Fibroblast of lung (primary cell): ENCODE measurements at regions not wholly inside any gene's neighbourhood (a gene's known extent, or its start where the extent isn't known, plus 50 kb on each side); places are given as distances from the start of the nearest gene placed in this dataset.

ENCODE experiments used
- DNase-seq, 2 donors: peaks; one replicate each; pipeline versions ENCODE4 v3.0.0 to v3.0.0-alpha.2; 2010; ENCODE audit warnings: low read depth in 2 of 2
- H2AFZ ChIP-seq: 2 replicates; pipeline ENCODE4 v1.5.1; 2012; ENCODE audit warnings: low read length, control low read depth, inconsistent platforms
- H3K27ac ChIP-seq: 2 replicates; pipeline ENCODE4 v1.5.1; 2011; ENCODE audit warnings: low read length, control low read depth; ENCODE audit not compliant: insufficient read depth
- H3K27me3 ChIP-seq: 2 replicates; pipeline ENCODE4 v1.5.1; 2011; ENCODE audit warnings: mild to moderate bottlenecking, low read length; ENCODE audit not compliant: control insufficient read depth, insufficient read depth
- H3K36me3 ChIP-seq: 2 replicates; pipeline ENCODE4 v1.5.1; 2011; ENCODE audit warnings: low read length; ENCODE audit not compliant: control insufficient read depth, insufficient read depth
- H3K4me1 ChIP-seq: 2 replicates; pipeline ENCODE4 v1.5.1; 2011; ENCODE audit warnings: low read length; ENCODE audit not compliant: control insufficient read depth, insufficient read depth; ENCODE audit errors: extremely low read depth
- H3K4me2 ChIP-seq: 2 replicates; pipeline ENCODE4 v1.5.1; 2011; ENCODE audit warnings: low read length, control low read depth; ENCODE audit not compliant: insufficient read depth; ENCODE audit errors: extremely low read depth
- H3K4me3 ChIP-seq, 4 experiments: fragments of 200-600 bp in 1 of 4; sonication (generic) in 1 of 4; replicated peaks in 1 of 4; 2 replicates each; pipeline ENCODE4 v1.5.1; 2011 to 2016; ENCODE audit warnings: low read length in 4 of 4, low read depth in 3 of 4, mild to moderate bottlenecking in 3 of 4, control low read depth in 2 of 4, inconsistent platforms in 1 of 4, mixed read lengths in 1 of 4; ENCODE audit not compliant: insufficient read depth in 1 of 4; ENCODE audit errors: control extremely low read depth in 1 of 4
- H3K79me2 ChIP-seq: 2 replicates; pipeline ENCODE4 v1.5.1; 2012; ENCODE audit warnings: mild to moderate bottlenecking, low read length, inconsistent platforms; ENCODE audit not compliant: control insufficient read depth, insufficient read depth
- H3K9ac ChIP-seq: 2 replicates; pipeline ENCODE4 v1.5.1; 2011; ENCODE audit warnings: mild to moderate bottlenecking, low read length, control low read depth; ENCODE audit not compliant: insufficient read depth
- H3K9me3 ChIP-seq: 2 replicates; pipeline ENCODE4 v1.5.1; 2012; ENCODE audit warnings: low read depth, low read length; ENCODE audit not compliant: control insufficient read depth, insufficient read depth
- H4K20me1 ChIP-seq: 2 replicates; pipeline ENCODE4 v1.5.1; 2011; ENCODE audit warnings: low read length; ENCODE audit not compliant: control insufficient read depth, insufficient read depth; ENCODE audit errors: extremely low read depth
- EZH2 ChIP-seq: IDR thresholded peaks from 2 replicates; pipeline ENCODE4 v1.5.1; 2012; ENCODE audit warnings: low read length, control low read depth, mild to moderate bottlenecking; ENCODE audit errors: missing control alignments
- TF ChIP-seq, protein P1 (sequence below), 2 donors: IDR thresholded peaks in 1 of 2; conservative IDR thresholded peaks in 1 of 2; 1 replicate in 1 of 2; 2 replicates in 1 of 2; pipeline ENCODE4 v1.5.1; 2011 to 2012; ENCODE audit warnings: low read length in 2 of 2, control low read depth in 1 of 2, inconsistent platforms in 1 of 2, low read depth in 1 of 2, mild to moderate bottlenecking in 1 of 2

GRCh38 chr3:34277110-34277509, 478.7 kb downstream of the PDCD6IP start:
- no peak overlapping the region for H3K4me2 ChIP-seq
- H3K79me2 ChIP-seq = no peaks in the 10 kb centered on the region
- no peaks in the 10 kb centered on the region for H3K4me1 ChIP-seq
- H2AFZ ChIP-seq = no peak overlapping the region
- H3K27ac ChIP-seq = no peak overlapping the region
- no peaks in the 10 kb centered on the region for H3K27me3 ChIP-seq
- no peaks in the 10 kb centered on the region for H3K36me3 ChIP-seq
- H3K9ac ChIP-seq = no peak overlapping the region
- no peaks in the 10 kb centered on the region for H3K9me3 ChIP-seq
- H4K20me1 ChIP-seq = no peaks in the 10 kb centered on the region
- no peak overlapping the region for H3K4me3 ChIP-seq
- no peak for DNase-seq
- no peak for TF ChIP-seq EZH2
- TF ChIP-seq, protein P1, sequence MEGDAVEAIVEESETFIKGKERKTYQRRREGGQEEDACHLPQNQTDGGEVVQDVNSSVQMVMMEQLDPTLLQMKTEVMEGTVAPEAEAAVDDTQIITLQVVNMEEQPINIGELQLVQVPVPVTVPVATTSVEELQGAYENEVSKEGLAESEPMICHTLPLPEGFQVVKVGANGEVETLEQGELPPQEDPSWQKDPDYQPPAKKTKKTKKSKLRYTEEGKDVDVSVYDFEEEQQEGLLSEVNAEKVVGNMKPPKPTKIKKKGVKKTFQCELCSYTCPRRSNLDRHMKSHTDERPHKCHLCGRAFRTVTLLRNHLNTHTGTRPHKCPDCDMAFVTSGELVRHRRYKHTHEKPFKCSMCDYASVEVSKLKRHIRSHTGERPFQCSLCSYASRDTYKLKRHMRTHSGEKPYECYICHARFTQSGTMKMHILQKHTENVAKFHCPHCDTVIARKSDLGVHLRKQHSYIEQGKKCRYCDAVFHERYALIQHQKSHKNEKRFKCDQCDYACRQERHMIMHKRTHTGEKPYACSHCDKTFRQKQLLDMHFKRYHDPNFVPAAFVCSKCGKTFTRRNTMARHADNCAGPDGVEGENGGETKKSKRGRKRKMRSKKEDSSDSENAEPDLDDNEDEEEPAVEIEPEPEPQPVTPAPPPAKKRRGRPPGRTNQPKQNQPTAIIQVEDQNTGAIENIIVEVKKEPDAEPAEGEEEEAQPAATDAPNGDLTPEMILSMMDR (conservative IDR thresholded peaks at IDR 0.05 in 1 of 2, IDR thresholded peaks at IDR 0.05 in 1 of 2; ENCODE audit: low read depth in 1 of 2, low read length in 2 of 2) = no peak

- no peaks in the 10 kb centered on the region for H3K79me2 ChIP-seq
- H3K4me3 ChIP-seq = no peak overlapping the region
- no peak for DNase-seq
- H3K36me3 ChIP-seq = no peaks in the 10 kb centered on the region
- H3K27ac ChIP-seq = no peak overlapping the region
- H2AFZ ChIP-seq = no peak overlapping the region
- TF ChIP-seq, protein P1 (conservative IDR thresholded peaks at IDR 0.05 in 1 of 2, IDR thresholded peaks at IDR 0.05 in 1 of 2; ENCODE audit: low read depth in 1 of 2, low read length in 2 of 2) = no peak
- no peak for TF ChIP-seq EZH2
- no peaks in the 10 kb centered on the region for H3K9me3 ChIP-seq
- H3K9ac ChIP-seq = no peak overlapping the region
- H3K27me3 ChIP-seq = no peaks in the 10 kb centered on the region
- no peak overlapping the region for H3K4me2 ChIP-seq
- H3K4me1 ChIP-seq = no peaks in the 10 kb centered on the region
- no peaks in the 10 kb centered on the region for H4K20me1 ChIP-seq
These were observed 481.5 kb downstream of the PDCD6IP start for GRCh38 chr3:34279901-34280300.

- H3K4me1 ChIP-seq = no peaks in the 10 kb centered on the region
- H3K79me2 ChIP-seq = no peaks in the 10 kb centered on the region
- H3K27me3 ChIP-seq = no peaks in the 10 kb centered on the region
- H3K9me3 ChIP-seq = no peaks in the 10 kb centered on the region
- no peak overlapping the region for H2AFZ ChIP-seq
- H3K4me2 ChIP-seq = no peak overlapping the region
- DNase-seq = no peak
- no peak overlapping the region for H3K9ac ChIP-seq
- H4K20me1 ChIP-seq = no peaks in the 10 kb centered on the region
- H3K4me3 ChIP-seq = no peak overlapping the region
- no peak overlapping the region for H3K27ac ChIP-seq
- TF ChIP-seq, protein P1 (conservative IDR thresholded peaks at IDR 0.05 in 1 of 2, IDR thresholded peaks at IDR 0.05 in 1 of 2; ENCODE audit: low read depth in 1 of 2, low read length in 2 of 2) = no peak
- TF ChIP-seq EZH2 = no peak
- H3K36me3 ChIP-seq = no peaks in the 10 kb centered on the region
These were observed 485.3 kb downstream of the PDCD6IP start for GRCh38 chr3:34283751-34284150.
